GM18498 (cell line): ENCODE measurements at regions not wholly inside any gene's neighbourhood (a gene's known extent, or its start where the extent isn't known, plus 50 kb on each side); places are given as distances from the start of the nearest gene placed in this dataset.

ENCODE experiments used
- ATAC-seq: cut with Tn5 transposase; IDR thresholded peaks from one replicate; pipeline ENCODE4 v1.9.1; 2021; ENCODE audit warnings: mild to moderate bottlenecking, moderate library complexity; ENCODE audit not compliant: unreplicated experiment

- ATAC-seq = no peak
Observed at GRCh38 chr13:85666356-85666755, 132.9 kb downstream of the SLITRK6 start.

- ATAC-seq = no peak
Observed at GRCh38 chr13:85665286-85665685, 133.9 kb downstream of the SLITRK6 start.

- no peak for ATAC-seq
Observed at GRCh38 chr13:85663856-85664255, 135.4 kb downstream of the SLITRK6 start.

GRCh38 chr13:85662186-85662585 lies 137.0 kb downstream of the SLITRK6 start:
- ATAC-seq = no peak

GRCh38 chr13:85661675-85662074 lies 137.5 kb downstream of the SLITRK6 start:
- ATAC-seq = no peak

GRCh38 chr13:85659493-85659892 lies 139.7 kb downstream of the SLITRK6 start:
- ATAC-seq = no peak

- no peak for ATAC-seq
Observed at GRCh38 chr13:85657942-85658341, 141.3 kb downstream of the SLITRK6 start.

- ATAC-seq = no peak
Observed at GRCh38 chr13:85655040-85655439, 144.2 kb downstream of the SLITRK6 start.

GRCh38 chr13:85654227-85654626 lies 145.0 kb downstream of the SLITRK6 start:
- ATAC-seq = no peak

- ATAC-seq = no peak
Observed at GRCh38 chr13:85653681-85654080, 145.5 kb downstream of the SLITRK6 start.

GRCh38 chr13:85652491-85652890 lies 146.7 kb downstream of the SLITRK6 start:
- no peak for ATAC-seq

GRCh38 chr13:85651440-85651839 lies 147.8 kb downstream of the SLITRK6 start:
- ATAC-seq = no peak

GRCh38 chr13:85650613-85651012 lies 148.6 kb downstream of the SLITRK6 start:
- no peak for ATAC-seq

- no peak for ATAC-seq
Observed at GRCh38 chr13:85640727-85641126, 158.5 kb downstream of the SLITRK6 start.

- no peak for ATAC-seq
Observed at GRCh38 chr13:85638815-85639393, 160.3 kb downstream of the SLITRK6 start.

- no peak for ATAC-seq
Observed at GRCh38 chr13:85638265-85638664, 161.0 kb downstream of the SLITRK6 start.

GRCh38 chr13:85632526-85633195 lies 166.6 kb downstream of the SLITRK6 start:
- no peak for ATAC-seq

- ATAC-seq = no peak
Observed at GRCh38 chr13:85631801-85632200, 167.4 kb downstream of the SLITRK6 start.

GRCh38 chr13:85626603-85627002 lies 172.6 kb downstream of the SLITRK6 start:
- ATAC-seq = no peak

GRCh38 chr13:85619321-85619720 lies 179.9 kb downstream of the SLITRK6 start:
- no peak for ATAC-seq

- ATAC-seq = no peak
Observed at GRCh38 chr13:85618521-85618920, 180.7 kb downstream of the SLITRK6 start.

GRCh38 chr13:85616275-85616674 lies 182.9 kb downstream of the SLITRK6 start:
- no peak for ATAC-seq

- no peak for ATAC-seq
Observed at GRCh38 chr13:85615031-85615430, 184.2 kb downstream of the SLITRK6 start.
